ENCODE measurements at regions not wholly inside any gene's neighbourhood (a gene's known extent, or its start where the extent isn't known, plus 50 kb on each side); places are given as distances from the start of the nearest gene placed in this dataset.

DNA sequence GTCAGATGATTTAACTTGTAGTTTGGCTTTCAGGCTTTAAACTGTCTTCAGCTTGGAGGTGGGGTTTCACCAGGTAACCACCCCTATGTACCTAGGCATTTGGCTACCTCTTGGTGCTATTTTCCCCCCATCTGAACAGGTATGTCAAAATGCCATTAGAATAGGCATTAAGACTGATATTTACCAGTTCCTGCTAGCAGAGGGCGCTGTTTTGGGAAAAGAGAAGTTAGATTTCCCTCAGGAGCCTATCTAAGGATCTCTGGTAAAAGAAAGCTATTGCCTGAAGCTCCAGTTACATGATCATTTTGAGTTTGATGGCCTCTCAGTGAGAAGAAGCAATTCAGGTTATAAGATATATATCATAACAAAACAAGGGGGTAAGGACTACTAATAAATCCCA is 879.1 kb downstream of the SH3BGRL start:
- TF ChIP-seq ZFX (IDR thresholded peaks at IDR 0.05), result no peak
- TF ChIP-seq, protein P1, sequence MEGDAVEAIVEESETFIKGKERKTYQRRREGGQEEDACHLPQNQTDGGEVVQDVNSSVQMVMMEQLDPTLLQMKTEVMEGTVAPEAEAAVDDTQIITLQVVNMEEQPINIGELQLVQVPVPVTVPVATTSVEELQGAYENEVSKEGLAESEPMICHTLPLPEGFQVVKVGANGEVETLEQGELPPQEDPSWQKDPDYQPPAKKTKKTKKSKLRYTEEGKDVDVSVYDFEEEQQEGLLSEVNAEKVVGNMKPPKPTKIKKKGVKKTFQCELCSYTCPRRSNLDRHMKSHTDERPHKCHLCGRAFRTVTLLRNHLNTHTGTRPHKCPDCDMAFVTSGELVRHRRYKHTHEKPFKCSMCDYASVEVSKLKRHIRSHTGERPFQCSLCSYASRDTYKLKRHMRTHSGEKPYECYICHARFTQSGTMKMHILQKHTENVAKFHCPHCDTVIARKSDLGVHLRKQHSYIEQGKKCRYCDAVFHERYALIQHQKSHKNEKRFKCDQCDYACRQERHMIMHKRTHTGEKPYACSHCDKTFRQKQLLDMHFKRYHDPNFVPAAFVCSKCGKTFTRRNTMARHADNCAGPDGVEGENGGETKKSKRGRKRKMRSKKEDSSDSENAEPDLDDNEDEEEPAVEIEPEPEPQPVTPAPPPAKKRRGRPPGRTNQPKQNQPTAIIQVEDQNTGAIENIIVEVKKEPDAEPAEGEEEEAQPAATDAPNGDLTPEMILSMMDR (conservative IDR thresholded peaks at IDR 0.05), result peak; percentile 37
- no peak overlapping the region for H3K27ac ChIP-seq

DNA sequence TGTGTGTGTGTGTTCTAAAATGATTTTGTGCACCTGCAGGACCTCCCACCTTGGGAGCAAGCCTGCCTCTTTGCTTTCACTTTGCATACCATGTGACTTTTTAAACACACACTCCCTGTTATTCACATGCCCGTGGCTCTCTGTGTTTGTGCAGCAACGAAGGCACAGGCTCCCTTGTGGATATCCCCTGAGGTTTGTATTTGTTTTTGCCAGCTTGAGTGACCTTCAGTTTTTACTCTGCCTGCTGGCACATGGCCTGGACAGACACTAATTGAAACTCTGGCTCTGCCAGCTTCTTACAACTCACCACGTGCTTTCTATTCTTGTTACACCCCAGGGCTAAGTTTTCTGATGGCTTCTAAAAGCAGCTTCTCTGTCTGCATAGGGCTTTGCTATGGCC is 885.8 kb downstream of the SH3BGRL start:
- TF ChIP-seq, protein P1 (conservative IDR thresholded peaks at IDR 0.05), result no peak
- TF ChIP-seq ZFX (IDR thresholded peaks at IDR 0.05), result no peak
- no peak overlapping the region for H3K27ac ChIP-seq

DNA sequence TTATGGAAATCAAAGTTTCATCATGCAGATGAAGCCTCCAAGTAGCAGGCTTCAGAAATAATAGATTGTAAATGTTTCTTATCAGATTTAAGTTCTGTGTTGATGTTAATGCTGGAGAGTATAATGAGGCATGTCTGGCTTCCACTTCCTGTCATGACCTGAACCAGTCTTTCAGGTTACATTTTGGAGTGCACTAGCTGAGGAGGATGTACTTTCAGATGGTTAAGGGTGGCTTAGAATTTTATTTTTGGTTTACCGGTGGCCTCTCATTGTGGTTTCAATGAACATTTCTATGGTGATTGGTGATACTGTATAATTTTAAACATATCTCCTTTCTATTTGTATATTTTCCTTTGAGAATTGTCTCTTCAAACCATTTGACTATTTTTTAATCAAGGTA is 890.4 kb downstream of the SH3BGRL start:
- H3K27ac ChIP-seq, result no peak overlapping the region
- no peak for TF ChIP-seq ZFX (IDR thresholded peaks at IDR 0.05)

DNA sequence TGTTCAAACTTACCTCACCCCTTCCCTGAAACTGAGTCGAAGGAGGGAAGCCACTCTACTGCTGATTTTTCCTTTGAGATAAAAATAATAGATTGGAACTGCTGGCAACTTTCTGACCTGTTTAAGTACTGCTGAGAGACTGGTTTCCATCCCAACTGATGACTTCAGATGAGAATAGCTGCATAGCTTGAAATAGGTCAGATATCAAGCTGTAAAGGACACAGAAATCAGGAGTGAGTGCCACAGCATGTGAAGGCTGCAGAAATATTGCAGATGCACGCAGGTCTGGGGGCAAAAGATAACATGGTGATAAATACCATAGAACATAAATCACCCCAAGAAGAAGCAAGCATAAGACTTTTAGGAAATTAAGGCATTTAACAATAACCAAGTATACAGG is 923.2 kb downstream of the SH3BGRL start:
- TF ChIP-seq, protein P1 (conservative IDR thresholded peaks at IDR 0.05), result no peak
- no peak for TF ChIP-seq ZFX (IDR thresholded peaks at IDR 0.05)
- H3K27ac ChIP-seq, result no peak overlapping the region

DNA sequence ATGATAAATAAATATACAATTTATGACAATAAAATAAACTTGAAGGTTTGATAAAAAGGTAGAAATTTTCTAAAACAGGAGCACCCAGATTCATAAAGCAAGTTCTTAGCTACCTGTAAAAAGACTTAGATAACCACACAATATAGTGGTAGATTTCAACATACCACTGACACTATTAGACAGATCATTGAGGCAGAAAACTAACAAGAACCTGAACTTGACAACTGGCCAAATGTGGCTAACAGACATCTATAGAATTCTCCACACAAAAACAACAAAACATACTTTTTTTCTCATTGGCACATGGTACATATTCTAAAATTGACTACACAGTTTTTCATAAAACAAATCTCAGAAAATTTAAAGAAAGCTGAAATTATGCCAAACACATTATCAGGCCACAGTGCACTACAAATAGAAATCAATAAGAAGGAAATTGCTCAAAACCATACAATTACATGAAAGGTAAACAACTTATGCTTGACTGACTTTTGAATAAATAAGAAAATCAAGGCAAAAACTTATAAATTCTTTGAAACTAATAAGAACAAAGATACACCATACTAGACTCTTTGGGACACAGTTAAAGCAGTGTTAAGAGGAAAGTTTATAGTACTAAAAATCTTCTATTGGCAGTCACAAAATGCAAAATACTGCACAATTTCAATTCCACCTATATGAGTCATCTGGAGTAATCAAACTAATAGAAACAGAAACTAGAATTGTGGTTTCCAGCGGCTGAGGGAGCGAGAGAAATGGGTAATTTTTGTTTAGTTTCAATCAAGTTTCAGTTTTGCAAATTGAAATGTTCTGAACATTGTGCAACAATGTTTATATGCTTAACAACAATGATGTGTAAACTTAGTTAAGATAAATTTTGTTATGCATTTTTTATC is 925.6 kb downstream of the SH3BGRL start:
- no peak overlapping the region for H3K27ac ChIP-seq
- TF ChIP-seq, protein P1 (conservative IDR thresholded peaks at IDR 0.05), result no peak
- TF ChIP-seq ZFX (IDR thresholded peaks at IDR 0.05), result no peak

DNA sequence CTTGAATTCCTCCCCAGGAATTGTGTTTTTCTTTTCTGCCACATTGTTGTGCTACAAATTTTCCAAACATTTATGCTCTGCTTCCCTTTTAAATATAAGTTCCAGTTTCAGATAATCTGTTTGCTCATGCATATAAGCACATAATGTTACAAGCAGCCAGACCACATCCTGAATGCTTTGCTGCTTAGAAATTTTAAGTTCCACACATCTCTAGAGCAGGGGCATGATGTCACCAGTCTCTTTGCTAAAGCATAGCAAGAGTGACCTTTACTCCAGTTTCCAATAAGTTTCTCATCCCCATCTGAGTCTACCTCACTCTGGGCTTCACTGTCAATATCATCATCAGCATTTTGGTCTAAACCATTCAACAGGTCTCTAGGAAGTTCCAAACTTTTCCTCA is 932.5 kb downstream of the SH3BGRL start:
- H3K27ac ChIP-seq, result no peak overlapping the region
- no peak for TF ChIP-seq ZFX (IDR thresholded peaks at IDR 0.05)
- TF ChIP-seq, protein P1 (conservative IDR thresholded peaks at IDR 0.05), result no peak

DNA sequence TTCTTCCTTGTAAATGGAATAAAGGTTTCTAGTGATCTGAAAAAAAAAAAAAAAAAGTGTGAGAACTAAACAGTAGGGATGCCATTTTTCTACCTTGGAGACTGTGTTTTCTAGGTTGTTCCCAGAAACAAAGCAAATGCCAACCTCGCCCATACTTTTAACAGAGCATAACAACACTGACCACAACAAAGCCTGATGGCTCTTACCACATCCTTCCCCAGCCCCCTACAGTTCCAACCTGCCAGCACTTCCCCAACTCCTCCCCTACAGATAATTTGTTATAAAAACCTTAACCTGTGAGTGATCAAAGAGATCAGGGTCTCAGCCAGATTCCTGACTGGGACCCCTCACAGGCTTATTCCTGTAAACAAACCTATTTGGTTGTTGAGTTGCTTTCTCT is 940.0 kb downstream of the SH3BGRL start:
- H3K27ac ChIP-seq, result no peak overlapping the region

More for the DNA sequence above, 940.0 kb downstream of the SH3BGRL start:
- TF ChIP-seq ZFX (IDR thresholded peaks at IDR 0.05), result no peak
- TF ChIP-seq, protein P1 (conservative IDR thresholded peaks at IDR 0.05), result no peak

All from C4-2B (cell line).